ENCODE measurements at regions not wholly inside any gene's neighbourhood (a gene's known extent, or its start where the extent isn't known, plus 50 kb on each side); places are given as distances from the start of the nearest gene placed in this dataset.

GRCh38 chr22:47624252-47625012 lies 862.0 kb downstream of the TBC1D22A start:
- DNase-seq = peak; percentile 46
- H3K27me3 ChIP-seq = no peaks in the 10 kb centered on the region
- no peak overlapping the region for H3K4me3 ChIP-seq
- H3K4me1 ChIP-seq = peaks cover 0 to 11% (median 9%) of the 10 kb centered on the region in 4 donors
- no peak for TF ChIP-seq CTCF (IDR thresholded peaks at IDR 0.05)
- no peak for TF ChIP-seq POLR2A (IDR thresholded peaks at IDR 0.05)
- no peak for TF ChIP-seq POLR2AphosphoS5 (IDR thresholded peaks at IDR 0.05)
- TF ChIP-seq EP300 (IDR thresholded peaks at IDR 0.05) = no peak
- WGBS, 2 donors = 84 to 88% methylated on average over 22 of the region's 22 CpGs
- intact Hi-C loops (cut with DNase I) = no loop called here
- H3K9me3 ChIP-seq = no peaks in the 10 kb centered on the region
- no peaks in the 10 kb centered on the region for H3K36me3 ChIP-seq
- no peak overlapping the region for H3K27ac ChIP-seq

- Histone ChIP-seq H3K4me3 (no peak overlapping the region), H3K4me1 (peaks cover 0 to 11% (median 9%) of the 10 kb centered on the region in 4 donors), H3K36me3 (no peaks in the 10 kb centered on the region), H3K27ac (no peak overlapping the region), H3K27me3 (no peaks in the 10 kb centered on the region), H3K9me3 (no peaks in the 10 kb centered on the region)
- TF ChIP-seq CTCF (IDR thresholded peaks at IDR 0.05) (no peak), POLR2AphosphoS5 (IDR thresholded peaks at IDR 0.05) (no peak), POLR2A (IDR thresholded peaks at IDR 0.05) (no peak), EP300 (IDR thresholded peaks at IDR 0.05) (no peak)
- 71 to 79% methylated on average over 15 of the region's 15 CpGs for WGBS, 2 donors
- DNase-seq = peak; percentile 40
- intact Hi-C loops (cut with DNase I) = no loop called here
Observed at GRCh38 chr22:47623763-47624148, 861.3 kb downstream of the TBC1D22A start.

- Histone ChIP-seq H3K36me3 (no peaks in the 10 kb centered on the region), H3K4me3 (no peak overlapping the region), H3K9me3 (no peaks in the 10 kb centered on the region), H3K27me3 (no peaks in the 10 kb centered on the region), H3K4me1 (peaks cover 0 to 11% (median 9%) of the 10 kb centered on the region in 4 donors), H3K27ac (no peak overlapping the region)
- 74 to 87% methylated on average over 18 of the region's 18 CpGs for WGBS, 2 donors
- intact Hi-C loops (cut with DNase I) = no loop called here
- DNase-seq = peak; percentile 28
- TF ChIP-seq CTCF (IDR thresholded peaks at IDR 0.05) = no peak
Observed at GRCh38 chr22:47623066-47623762, 860.8 kb downstream of the TBC1D22A start.

GRCh38 chr22:47622541-47622940 lies 860.1 kb downstream of the TBC1D22A start:
- Histone ChIP-seq H3K27me3 (no peaks in the 10 kb centered on the region), H3K4me3 (no peak overlapping the region), H3K4me1 (peaks cover 0 to 7% (median 5%) of the 10 kb centered on the region in 4 donors), H3K27ac (no peak overlapping the region), H3K36me3 (no peaks in the 10 kb centered on the region), H3K9me3 (no peaks in the 10 kb centered on the region)
- intact Hi-C loops (cut with DNase I) = no loop called here
- peak; percentile 41 for DNase-seq
- TF ChIP-seq POLR2A (IDR thresholded peaks at IDR 0.05) = no peak
- TF ChIP-seq POLR2AphosphoS5 (IDR thresholded peaks at IDR 0.05) = no peak
- TF ChIP-seq CTCF (IDR thresholded peaks at IDR 0.05) = no peak
- TF ChIP-seq EP300 (IDR thresholded peaks at IDR 0.05) = no peak
- WGBS, 2 donors = 81 to 86% methylated on average over 14 of the region's 14 CpGs
